Body of pancreas (tissue), 4 donors: ENCODE measurements at regions not wholly inside any gene's neighbourhood (a gene's known extent, or its start where the extent isn't known, plus 50 kb on each side); places are given as distances from the start of the nearest gene placed in this dataset.

ENCODE experiments used
- CTCF ChIP-seq, 7 experiments: fragments of 450-650 bp in 4 of 7; fragments of 200-600 bp in 3 of 7; sonication (generic) in 3 of 7; IDR thresholded peaks; one replicate each; pipeline ENCODE4 v1.5.1; 2016 to 2019; ENCODE audit warnings: antibody characterized with exemption in 7 of 7
- POLR2A ChIP-seq, 3 donors: fragments of 450-650 bp; IDR thresholded peaks; one replicate each; pipeline ENCODE4 v1.6.1; 2016; ENCODE audit warnings: antibody characterized with exemption in 3 of 3, mild to moderate bottlenecking in 2 of 3

GRCh38 chr4:133596459-133596858, 447.4 kb downstream of the PCDH10 start:
- TF ChIP-seq CTCF (IDR thresholded peaks at IDR 0.05) (no peak), POLR2A (IDR thresholded peaks at IDR 0.05) (no peak)
